ENCODE measurements at regions not wholly inside any gene's neighbourhood (a gene's known extent, or its start where the extent isn't known, plus 50 kb on each side); places are given as distances from the start of the nearest gene placed in this dataset.

GRCh38 chr5:85170183-85170582 is 785.5 kb upstream of the EDIL3 start:
- TF ChIP-seq CTCF (IDR thresholded peaks at IDR 0.05) (no peak), POLR2A (IDR thresholded peaks at IDR 0.05) (no peak), EP300 (IDR thresholded peaks at IDR 0.05) (no peak), POLR2AphosphoS5 (IDR thresholded peaks at IDR 0.05) (no peak)
